Lung (tissue), 11 donors: ENCODE measurements at regions not wholly inside any gene's neighbourhood (a gene's known extent, or its start where the extent isn't known, plus 50 kb on each side); places are given as distances from the start of the nearest gene placed in this dataset.

ENCODE experiments used
- ATAC-seq: fragments of 200-7000 bp; cut with Tn5 transposase; one replicate; pipeline ENCODE4 v1.9.1; 2020; ENCODE audit warnings: moderate number of reproducible peaks; ENCODE audit not compliant: insufficient read depth, low FRiP score
- DNase-seq, 3 donors: peaks; one replicate each; pipeline ENCODE4 v3.0.0-alpha.2; 2013 to 2017
- H3K27ac ChIP-seq, 2 donors: one replicate each; pipeline ENCODE4 v1.5.1; 2013; ENCODE audit warnings: mild to moderate bottlenecking in 2 of 2, moderate library complexity in 2 of 2, control low read depth in 1 of 2, inconsistent platforms in 1 of 2, low read depth in 1 of 2, low read length in 1 of 2
- H3K27me3 ChIP-seq, 3 donors: one replicate each; pipeline ENCODE4 v1.5.1; 2013; ENCODE audit warnings: low read length in 2 of 3; ENCODE audit not compliant: control insufficient read depth in 3 of 3, insufficient read depth in 3 of 3
- H3K36me3 ChIP-seq, 4 donors: one replicate each; pipeline ENCODE4 v1.5.1; 2013; ENCODE audit warnings: low read length in 4 of 4, mild to moderate bottlenecking in 1 of 4, moderate library complexity in 1 of 4; ENCODE audit not compliant: control insufficient read depth in 4 of 4, insufficient read depth in 4 of 4
- H3K4me1 ChIP-seq, 5 donors: one replicate each; pipeline ENCODE4 v1.5.1; 2013; ENCODE audit warnings: low read length in 5 of 5, mild to moderate bottlenecking in 2 of 5, moderate library complexity in 1 of 5; ENCODE audit not compliant: control insufficient read depth in 5 of 5, insufficient read depth in 5 of 5
- H3K4me3 ChIP-seq: one replicate; pipeline ENCODE4 v1.5.1; 2013; ENCODE audit warnings: mild to moderate bottlenecking, control low read depth, moderate library complexity
- H3K9ac ChIP-seq, 2 donors: one replicate each; pipeline ENCODE4 v1.5.1; 2013; ENCODE audit warnings: low read length in 2 of 2, control low read depth in 1 of 2; ENCODE audit not compliant: insufficient read depth in 1 of 2
- H3K9me3 ChIP-seq, 4 donors: one replicate each; pipeline ENCODE4 v1.5.1; 2013; ENCODE audit warnings: low read length in 3 of 4, mild to moderate bottlenecking in 1 of 4, moderate library complexity in 1 of 4; ENCODE audit not compliant: control insufficient read depth in 4 of 4, insufficient read depth in 3 of 4
- WGBS, 2 donors: extraction: QIAGEN DNeasy Blood & Tissue Kit; methylation state at CpG; one replicate each; pipeline ENCODE4 v1.1.7; 2013; 5-methylcytosine and 5-hydroxymethylcytosine counted together
- TF ChIP-seq, protein P1 (sequence below): IDR thresholded peaks from 2 replicates; pipeline ENCODE4 v1.5.1; 2012; ENCODE audit warnings: mild to moderate bottlenecking; ENCODE audit errors: control extremely low read depth, extremely low read depth
- donor health status: control.
- donor health status: control.
- donor health status: Bipolar disorder and iron deficiency.
- donor health status: healthy.
- donor health status: DM: yes; HTN: yes; CAD: no.

- ATAC-seq (no peak), DNase-seq (peak in 2 of 3 donors; percentile 73 to 80)
- Histone ChIP-seq H3K9me3 (no peaks in the 10 kb centered on the region), H3K4me1 (peaks cover 0 to 8% (median 0%) of the 10 kb centered on the region in 5 donors), H3K27me3 (peaks cover 0 to 3% (median 0%) of the 10 kb centered on the region in 3 donors), H3K9ac (no peak overlapping the region), H3K27ac (no peak overlapping the region), H3K4me3 (no peak overlapping the region), H3K36me3 (no peaks in the 10 kb centered on the region)
- 24 to 27% methylated on average over 14 of the region's 14 CpGs for WGBS, 2 donors
- TF ChIP-seq, protein P1, sequence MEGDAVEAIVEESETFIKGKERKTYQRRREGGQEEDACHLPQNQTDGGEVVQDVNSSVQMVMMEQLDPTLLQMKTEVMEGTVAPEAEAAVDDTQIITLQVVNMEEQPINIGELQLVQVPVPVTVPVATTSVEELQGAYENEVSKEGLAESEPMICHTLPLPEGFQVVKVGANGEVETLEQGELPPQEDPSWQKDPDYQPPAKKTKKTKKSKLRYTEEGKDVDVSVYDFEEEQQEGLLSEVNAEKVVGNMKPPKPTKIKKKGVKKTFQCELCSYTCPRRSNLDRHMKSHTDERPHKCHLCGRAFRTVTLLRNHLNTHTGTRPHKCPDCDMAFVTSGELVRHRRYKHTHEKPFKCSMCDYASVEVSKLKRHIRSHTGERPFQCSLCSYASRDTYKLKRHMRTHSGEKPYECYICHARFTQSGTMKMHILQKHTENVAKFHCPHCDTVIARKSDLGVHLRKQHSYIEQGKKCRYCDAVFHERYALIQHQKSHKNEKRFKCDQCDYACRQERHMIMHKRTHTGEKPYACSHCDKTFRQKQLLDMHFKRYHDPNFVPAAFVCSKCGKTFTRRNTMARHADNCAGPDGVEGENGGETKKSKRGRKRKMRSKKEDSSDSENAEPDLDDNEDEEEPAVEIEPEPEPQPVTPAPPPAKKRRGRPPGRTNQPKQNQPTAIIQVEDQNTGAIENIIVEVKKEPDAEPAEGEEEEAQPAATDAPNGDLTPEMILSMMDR, result peak; percentile 44
These were observed 76.0 kb upstream of the LSM14A start for GRCh38 chr19:34096020-34096915.

DNA sequence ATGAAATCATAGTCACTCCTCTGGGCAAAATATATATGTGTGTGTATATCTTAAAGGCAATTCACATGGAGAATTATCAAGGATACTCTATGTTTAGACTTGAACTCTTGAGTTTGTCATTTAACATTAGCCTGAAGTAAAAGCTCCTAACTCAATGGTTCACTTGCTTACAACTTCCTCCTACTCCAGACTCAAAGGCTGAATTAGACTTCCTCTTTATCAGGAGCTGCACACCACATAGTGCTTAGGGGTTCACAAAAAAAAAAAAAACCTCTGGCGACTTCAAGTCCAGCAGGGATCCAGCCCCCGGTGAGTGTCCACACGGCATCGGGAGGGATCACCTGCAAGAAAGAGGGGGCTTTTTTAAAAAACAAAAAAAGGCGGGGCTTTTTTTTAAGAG is 68.2 kb upstream of the LSM14A start:
- TF ChIP-seq, protein P1, result no peak
- peaks cover 0 to 3% (median 0%) of the 10 kb centered on the region in 3 donors for H3K27me3 ChIP-seq
- DNase-seq (no peak), ATAC-seq (no peak)
- no peak overlapping the region for H3K9ac ChIP-seq
- H3K27ac ChIP-seq, result no peak overlapping the region
- no peaks in the 10 kb centered on the region for H3K36me3 ChIP-seq
- no peaks in the 10 kb centered on the region for H3K9me3 ChIP-seq
- 31 to 55% methylated on average over 5 of the region's 5 CpGs for WGBS, 2 donors
- H3K4me1 ChIP-seq, result no peaks in the 10 kb centered on the region
- H3K4me3 ChIP-seq, result no peak overlapping the region

GRCh38 chr19:34104557-34104956 is 67.7 kb upstream of the LSM14A start:
- no peak overlapping the region for H3K4me3 ChIP-seq
- no peaks in the 10 kb centered on the region for H3K4me1 ChIP-seq
- ATAC-seq, result no peak
- H3K27me3 ChIP-seq, result no peaks in the 10 kb centered on the region
- H3K36me3 ChIP-seq, result no peaks in the 10 kb centered on the region
- H3K9ac ChIP-seq, result no peak overlapping the region
- no peak overlapping the region for H3K27ac ChIP-seq
- 40 to 51% methylated on average over 5 of the region's 5 CpGs for WGBS, 2 donors
- H3K9me3 ChIP-seq, result no peaks in the 10 kb centered on the region
- DNase-seq, result no peak
- TF ChIP-seq, protein P1, result no peak
